Ovary (tissue), 3 donors: ENCODE measurements at regions not wholly inside any gene's neighbourhood (a gene's known extent, or its start where the extent isn't known, plus 50 kb on each side); places are given as distances from the start of the nearest gene placed in this dataset.

Source experiments
- POLR2A ChIP-seq: fragments of 450-650 bp; IDR thresholded peaks from one replicate; pipeline ENCODE4 v1.6.1; 2017; ENCODE audit warnings: antibody characterized with exemption, mild to moderate bottlenecking, moderate library complexity
- TF ChIP-seq, protein P1 (sequence below), 3 donors: fragments of 450-650 bp in 2 of 3; fragments of 200-600 bp in 1 of 3; IDR thresholded peaks; one replicate each; pipeline versions ENCODE4 v1.5.1 to v1.8.0; 2016 to 2022; ENCODE audit warnings: antibody characterized with exemption in 3 of 3, mild to moderate bottlenecking in 1 of 3
- donor health status: DM: no; HTN: no; CAD: no.

DNA sequence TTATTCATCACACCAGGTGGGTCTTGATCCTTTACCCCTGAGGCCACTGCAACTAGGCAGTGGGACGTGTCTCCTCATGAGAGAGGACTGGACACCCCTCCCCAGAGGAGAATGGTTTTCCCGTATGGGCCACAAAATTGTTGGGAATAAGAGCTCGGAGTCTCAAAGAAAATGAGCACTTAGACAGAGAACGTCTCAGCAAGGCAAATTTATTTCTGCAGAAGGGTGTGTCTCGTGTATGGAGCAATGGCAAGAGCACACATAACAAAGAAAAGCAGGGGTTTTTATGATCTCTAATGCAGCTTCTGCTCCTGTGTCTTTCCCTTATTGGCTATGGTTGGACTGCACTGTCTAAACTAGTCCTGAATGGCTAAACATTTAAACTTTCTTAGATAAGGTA lies 803.5 kb downstream of the PLOD2 start:
- TF ChIP-seq POLR2A = no peak
- TF ChIP-seq, protein P1, sequence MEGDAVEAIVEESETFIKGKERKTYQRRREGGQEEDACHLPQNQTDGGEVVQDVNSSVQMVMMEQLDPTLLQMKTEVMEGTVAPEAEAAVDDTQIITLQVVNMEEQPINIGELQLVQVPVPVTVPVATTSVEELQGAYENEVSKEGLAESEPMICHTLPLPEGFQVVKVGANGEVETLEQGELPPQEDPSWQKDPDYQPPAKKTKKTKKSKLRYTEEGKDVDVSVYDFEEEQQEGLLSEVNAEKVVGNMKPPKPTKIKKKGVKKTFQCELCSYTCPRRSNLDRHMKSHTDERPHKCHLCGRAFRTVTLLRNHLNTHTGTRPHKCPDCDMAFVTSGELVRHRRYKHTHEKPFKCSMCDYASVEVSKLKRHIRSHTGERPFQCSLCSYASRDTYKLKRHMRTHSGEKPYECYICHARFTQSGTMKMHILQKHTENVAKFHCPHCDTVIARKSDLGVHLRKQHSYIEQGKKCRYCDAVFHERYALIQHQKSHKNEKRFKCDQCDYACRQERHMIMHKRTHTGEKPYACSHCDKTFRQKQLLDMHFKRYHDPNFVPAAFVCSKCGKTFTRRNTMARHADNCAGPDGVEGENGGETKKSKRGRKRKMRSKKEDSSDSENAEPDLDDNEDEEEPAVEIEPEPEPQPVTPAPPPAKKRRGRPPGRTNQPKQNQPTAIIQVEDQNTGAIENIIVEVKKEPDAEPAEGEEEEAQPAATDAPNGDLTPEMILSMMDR (IDR thresholded peaks at IDR 0.05) = no peak
